Esophagus mucosa (tissue), 1 donor: ENCODE measurements at regions not wholly inside any gene's neighbourhood (a gene's known extent, or its start where the extent isn't known, plus 50 kb on each side); places are given as distances from the start of the nearest gene placed in this dataset.

Experiments
- ATAC-seq: fragments of 200-7000 bp; cut with Tn5 transposase; one replicate; pipeline ENCODE4 v1.9.1; 2020
- donor health status: DM: yes; HTN: yes; CAD: no.

DNA sequence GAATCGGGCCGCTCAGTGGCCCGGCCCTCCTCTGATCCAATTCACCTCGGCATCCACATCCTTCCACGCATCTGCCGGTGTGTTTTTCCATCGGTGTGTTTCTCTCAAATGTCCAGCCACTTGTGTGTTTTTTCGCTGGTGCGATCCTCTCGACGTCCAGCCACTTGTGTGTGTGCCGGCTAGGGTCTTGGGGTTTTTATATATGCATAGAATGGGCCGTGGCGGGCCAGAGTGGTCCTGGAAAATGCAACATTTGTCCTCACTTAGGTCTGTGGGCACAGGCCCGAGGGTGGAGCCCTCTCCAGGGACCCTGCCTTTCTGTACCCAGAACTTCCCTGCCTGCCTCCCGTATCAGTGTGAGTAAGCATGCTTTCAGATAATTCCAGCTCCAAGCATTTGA, 1106.4 kb downstream of the AMY1C start:
- no peak for ATAC-seq

GRCh38 chr1:104856518-104856917, 1106.8 kb downstream of the AMY1C start:
- no peak for ATAC-seq

GRCh38 chr1:104868794-104869193, 1119.1 kb downstream of the AMY1C start:
- no peak for ATAC-seq

DNA sequence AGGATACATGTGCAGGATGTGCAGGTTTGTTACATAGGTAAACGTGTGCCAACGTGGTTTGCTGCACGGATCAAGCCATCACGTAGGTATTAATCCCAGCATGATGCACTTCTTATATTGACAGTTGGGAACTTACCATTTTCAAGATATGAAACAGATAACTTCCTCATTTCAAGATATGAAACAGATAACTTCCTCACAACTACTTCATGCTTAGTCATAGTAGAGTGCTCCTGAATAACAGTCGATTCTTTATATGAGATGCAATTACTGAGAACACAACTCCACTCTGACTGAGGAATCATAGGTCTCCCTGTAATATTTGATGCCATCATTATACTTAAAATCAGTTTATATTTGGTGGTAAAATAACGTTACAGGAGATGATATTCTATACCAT, 1124.3 kb downstream of the AMY1C start:
- ATAC-seq = no peak

GRCh38 chr1:104878203-104878909, 1128.7 kb downstream of the AMY1C start:
- ATAC-seq = no peak

- no peak for ATAC-seq
Measured at GRCh38 chr1:104884939-104885338, 1135.2 kb downstream of the AMY1C start.

- no peak for ATAC-seq
Measured at GRCh38 chr1:104905322-104905721, 1155.6 kb downstream of the AMY1C start.

- ATAC-seq = no peak
Measured at GRCh38 chr1:104906141-104906540, 1156.4 kb downstream of the AMY1C start.

DNA sequence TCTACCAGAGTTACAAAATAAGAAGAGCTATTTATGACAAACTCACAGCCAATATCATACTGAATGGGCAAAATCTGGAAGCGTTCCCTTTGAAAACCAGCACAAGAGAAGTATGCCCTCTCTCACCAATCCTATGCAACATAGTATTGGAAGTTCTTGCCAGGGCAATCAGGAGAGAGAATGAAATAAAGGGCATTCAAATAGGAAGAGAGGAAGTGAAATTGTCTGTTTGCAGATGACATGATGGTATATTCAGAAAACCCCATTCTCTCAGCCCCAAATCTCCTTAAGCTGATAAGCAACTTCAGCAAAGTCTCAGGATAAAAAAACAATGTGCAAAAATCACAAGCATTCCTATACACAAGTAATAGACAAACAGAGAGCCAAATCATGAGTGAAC, 1169.5 kb downstream of the AMY1C start:
- no peak for ATAC-seq

GRCh38 chr1:104921525-104921924, 1171.8 kb downstream of the AMY1C start:
- no peak for ATAC-seq

DNA sequence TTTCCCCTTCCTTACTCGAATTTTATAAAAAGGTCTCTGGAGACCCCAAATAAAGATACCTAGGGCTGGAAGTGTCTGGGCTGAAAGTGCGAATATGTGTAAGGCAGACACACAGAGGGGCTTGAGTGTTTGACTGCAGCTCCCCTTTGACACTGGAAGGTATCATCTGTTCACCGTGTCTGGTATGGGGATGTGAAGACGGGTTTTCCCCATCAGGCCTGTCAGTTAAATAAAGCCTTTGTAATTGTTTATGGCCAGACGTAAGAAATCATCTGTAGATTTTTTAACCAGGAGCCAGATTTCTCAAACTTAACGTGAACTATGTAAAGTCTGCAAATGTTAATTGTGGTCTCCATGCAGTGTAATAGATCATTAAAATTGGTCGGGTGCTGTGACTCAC, 1173.4 kb downstream of the AMY1C start:
- ATAC-seq = no peak

- no peak for ATAC-seq
Measured at GRCh38 chr1:104929280-104929679, 1179.6 kb downstream of the AMY1C start.

DNA sequence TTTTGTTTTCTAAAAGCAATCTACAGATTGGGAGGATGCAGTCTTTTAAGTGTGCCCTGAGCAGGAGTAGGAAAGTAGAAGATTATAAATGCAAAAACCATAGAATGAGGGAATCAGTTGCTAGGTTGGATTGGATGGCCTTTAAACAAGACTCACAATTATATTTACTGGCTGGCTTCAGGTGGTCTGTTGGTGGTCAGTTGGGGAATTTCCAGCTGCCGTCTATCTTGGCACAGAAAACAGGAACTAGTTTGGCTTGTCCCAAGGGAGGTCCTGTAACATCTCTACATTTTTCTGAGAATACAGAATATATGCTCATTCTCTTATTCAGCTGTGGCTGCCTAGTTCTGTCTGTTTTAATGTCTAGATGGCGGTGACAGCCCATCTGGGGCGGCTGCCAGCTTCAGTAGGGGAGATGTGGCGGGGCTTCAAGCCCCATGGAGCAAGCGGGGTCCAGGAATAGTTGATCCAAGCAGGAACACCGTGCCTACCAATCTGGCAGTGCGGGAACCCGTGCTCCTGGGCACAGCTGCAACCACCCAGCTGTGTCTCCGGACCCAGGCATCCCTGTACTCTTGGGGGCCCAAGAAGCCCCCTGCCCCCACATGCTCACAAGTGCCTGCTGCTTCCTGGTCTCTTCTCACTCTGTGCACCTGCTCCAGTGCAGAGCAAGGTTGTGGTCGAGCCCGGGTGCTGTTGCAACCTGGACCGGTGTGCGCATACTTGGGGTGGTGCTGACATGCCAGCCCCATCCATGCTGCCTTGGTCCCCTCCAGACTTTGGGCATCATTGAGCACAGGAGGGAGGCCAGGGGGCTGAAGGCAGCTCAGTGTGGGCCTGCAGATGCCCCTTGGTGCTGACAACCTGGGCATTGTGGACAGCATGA, 1182.6 kb downstream of the AMY1C start:
- no peak for ATAC-seq

DNA sequence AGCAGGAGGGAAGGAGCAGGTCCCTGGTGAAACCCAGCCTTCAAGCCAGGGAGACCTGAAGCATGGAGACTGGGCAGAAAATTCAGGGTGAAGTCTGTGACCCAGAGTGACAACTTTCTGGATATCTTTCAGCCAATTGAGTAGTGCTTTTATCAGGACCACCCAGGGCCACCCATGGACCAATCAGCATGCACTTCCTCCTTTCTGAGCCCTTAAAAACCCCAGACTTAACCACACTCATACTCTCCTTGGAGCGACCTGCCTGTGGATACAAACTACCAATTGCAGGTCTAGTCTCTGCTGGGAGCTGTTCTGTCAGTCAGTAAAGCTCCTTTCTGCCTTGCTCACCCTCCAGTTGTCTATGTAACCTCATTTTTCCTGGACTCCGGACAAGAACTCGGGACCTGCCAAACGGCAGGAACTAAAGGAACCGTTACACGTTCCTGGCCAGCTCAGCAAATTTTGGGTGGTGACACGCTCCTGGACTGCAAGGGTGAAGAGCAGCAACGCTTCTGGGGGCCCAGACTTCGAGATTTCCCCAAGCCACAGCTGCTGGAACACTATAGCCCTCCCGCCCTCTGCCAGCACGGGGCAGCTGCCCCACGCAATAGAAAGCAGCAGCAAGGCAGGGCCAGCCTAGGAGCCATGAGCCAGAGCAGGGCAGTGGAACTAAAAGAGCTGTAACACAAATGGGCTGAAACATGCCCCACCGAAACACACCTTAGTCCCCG, 1183.4 kb downstream of the AMY1C start:
- peak; percentile 17 for ATAC-seq

DNA sequence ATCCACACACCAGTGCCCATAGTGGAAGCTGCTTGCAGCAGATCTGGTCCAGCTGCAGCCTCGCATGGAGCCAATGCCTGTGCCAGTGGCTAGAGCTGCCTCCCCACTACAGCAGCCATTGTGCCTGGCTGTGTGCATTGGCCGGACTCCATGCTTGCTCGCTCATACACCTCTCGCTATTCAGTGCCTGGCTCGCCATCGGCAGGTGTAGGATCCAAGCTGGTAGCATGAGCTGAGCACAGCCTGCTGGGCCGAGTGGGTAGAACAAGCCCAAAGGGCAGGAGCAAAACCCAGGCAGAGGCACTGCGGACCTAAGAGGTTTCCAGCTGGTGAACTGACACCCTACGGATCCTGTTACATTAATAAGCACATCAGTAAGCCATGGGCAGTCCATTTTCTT, 1184.1 kb downstream of the AMY1C start:
- ATAC-seq = no peak

- ATAC-seq = no peak
Measured at GRCh38 chr1:104945406-104945805, 1195.7 kb downstream of the AMY1C start.

GRCh38 chr1:104946558-104947210, 1197.0 kb downstream of the AMY1C start:
- no peak for ATAC-seq

DNA sequence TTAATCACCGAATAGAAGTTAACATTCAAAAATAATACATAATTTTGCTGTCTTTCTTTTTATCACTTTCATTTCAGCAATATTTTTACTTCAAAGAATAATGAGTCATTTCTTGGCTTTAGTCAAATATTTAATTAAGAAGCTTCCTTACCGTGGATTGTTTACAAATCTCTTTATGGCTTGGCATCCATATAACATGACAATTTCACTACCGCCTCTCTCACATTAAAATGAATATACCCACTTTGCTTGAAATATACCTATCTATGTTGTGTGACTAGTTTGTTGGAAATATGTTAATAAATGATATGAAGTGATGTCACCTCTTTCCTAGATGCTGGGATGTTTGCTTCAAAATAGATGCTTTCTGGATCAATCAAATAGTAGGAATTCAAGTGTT, 1203.9 kb downstream of the AMY1C start:
- no peak for ATAC-seq

DNA sequence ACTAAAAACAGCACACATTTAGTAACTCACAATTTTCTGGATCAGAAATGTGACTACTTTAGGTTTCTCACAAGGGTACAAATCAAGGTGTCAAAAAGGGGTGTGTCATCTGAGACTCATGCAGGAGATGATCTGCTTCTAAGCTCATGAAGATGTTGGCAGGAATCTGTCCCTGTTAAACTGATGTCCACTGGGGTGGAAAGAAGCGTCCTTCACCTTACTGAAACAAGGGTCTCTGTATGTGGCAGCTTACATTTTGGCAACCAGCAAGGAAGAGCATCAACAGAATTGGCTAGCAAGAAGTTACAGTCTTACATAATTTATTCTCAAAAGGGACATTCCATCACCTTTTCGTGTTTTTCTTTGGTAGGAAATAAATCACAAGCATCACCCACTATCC, 1223.8 kb downstream of the AMY1C start:
- ATAC-seq = no peak

DNA sequence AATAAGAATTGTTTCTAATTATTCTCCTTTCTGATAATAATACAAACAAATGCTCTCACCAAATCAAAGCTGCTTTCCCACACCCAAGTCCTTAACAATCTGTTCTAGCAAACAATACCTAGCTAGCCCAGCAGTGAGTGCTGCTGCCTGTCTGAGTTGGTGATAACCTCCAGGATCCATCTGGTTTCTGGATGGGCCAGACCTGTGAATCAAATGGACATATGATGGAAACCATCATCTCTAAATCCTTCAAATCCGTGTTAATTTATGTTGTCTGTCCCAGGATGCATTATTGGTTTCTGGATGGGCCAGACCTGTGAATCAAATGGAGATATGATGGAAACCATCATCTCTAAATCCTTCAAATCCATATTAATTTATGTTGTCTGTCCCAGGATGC, 1230.0 kb downstream of the AMY1C start:
- no peak for ATAC-seq

GRCh38 chr1:104987210-104987609, 1237.5 kb downstream of the AMY1C start:
- ATAC-seq = no peak

DNA sequence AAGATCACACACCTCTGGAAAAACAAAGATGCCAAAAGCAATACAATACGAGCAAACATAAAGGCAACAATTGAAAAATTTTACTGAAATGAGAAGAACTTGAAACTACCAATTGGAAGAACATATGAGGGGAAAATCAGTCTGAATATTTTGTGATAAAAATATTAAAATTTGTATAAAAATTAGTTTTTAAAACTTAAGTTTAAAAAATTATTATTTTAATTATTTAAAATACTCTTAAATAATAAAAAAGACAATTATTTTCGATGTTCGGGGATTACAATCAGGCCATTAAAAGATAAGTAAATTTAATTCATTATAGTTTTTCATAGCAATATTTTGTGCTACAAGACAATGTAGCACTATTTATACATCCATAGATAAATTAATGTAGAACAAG, 1239.3 kb downstream of the AMY1C start:
- no peak for ATAC-seq

DNA sequence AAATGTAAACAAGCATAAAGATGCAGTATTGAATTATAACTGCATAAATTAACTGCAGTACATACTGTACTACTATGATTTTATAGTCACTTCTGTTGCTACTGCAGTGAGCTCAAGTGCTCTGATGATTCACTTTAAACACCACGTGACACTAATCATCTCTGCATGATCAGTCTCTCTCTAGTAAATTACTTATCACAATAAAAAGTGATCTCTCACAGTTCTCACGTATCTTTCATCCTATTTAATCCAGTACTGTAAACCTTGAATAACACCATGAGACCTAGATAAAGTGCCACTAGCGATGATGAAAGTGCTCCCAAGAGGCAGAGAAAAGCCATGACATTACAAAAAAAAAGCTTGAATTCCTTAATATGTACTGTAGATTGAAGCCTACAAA, 1242.0 kb downstream of the AMY1C start:
- ATAC-seq = no peak
